Neutrophil (primary cell): ENCODE measurements at regions not wholly inside any gene's neighbourhood (a gene's known extent, or its start where the extent isn't known, plus 50 kb on each side); places are given as distances from the start of the nearest gene placed in this dataset.
A peak's percentile ranks its signal among the peaks of the same experiment; 100 is the strongest.

ENCODE experiments used
- H3K27ac ChIP-seq: fragments of 200-600 bp; sonication (generic); 2 replicates; pipeline ENCODE4 v1.5.1; 2016; ENCODE audit warnings: mild to moderate bottlenecking, moderate library complexity
- H3K27me3 ChIP-seq: fragments of 200-600 bp; sonication (generic); 2 replicates; pipeline ENCODE4 v1.6.0; 2016; ENCODE audit warnings: mild to moderate bottlenecking
- H3K36me3 ChIP-seq: fragments of 200-600 bp; sonication (generic); 2 replicates; pipeline ENCODE4 v1.5.1; 2017
- H3K4me1 ChIP-seq, 2 experiments: fragments of 200-600 bp in 1 of 2; sonication (generic) in 1 of 2; 1 replicate in 1 of 2; 2 replicates in 1 of 2; pipeline versions ENCODE4 v1.5.1 to v1.6.1; 2013 to 2016; ENCODE audit warnings: low read depth in 1 of 2, low read length in 1 of 2, mild to moderate bottlenecking in 1 of 2, moderate library complexity in 1 of 2; ENCODE audit not compliant: control insufficient read depth in 1 of 2, insufficient read depth in 1 of 2
- H3K4me3 ChIP-seq, 2 experiments: fragments of 200-600 bp in 1 of 2; sonication (generic) in 1 of 2; 1 replicate in 1 of 2; 2 replicates in 1 of 2; pipeline ENCODE4 v1.5.1; 2013 to 2016; ENCODE audit warnings: low read depth in 1 of 2, low read length in 1 of 2, mild to moderate bottlenecking in 1 of 2, moderate library complexity in 1 of 2
- H3K9me3 ChIP-seq: fragments of 200-600 bp; sonication (generic); 2 replicates; pipeline ENCODE4 v1.5.1; 2016
- TF ChIP-seq, protein P1 (sequence below): fragments of 200-600 bp; sonication (generic); IDR thresholded peaks from 2 replicates; pipeline ENCODE4 v1.5.1; 2016; ENCODE audit warnings: antibody characterized with exemption

DNA sequence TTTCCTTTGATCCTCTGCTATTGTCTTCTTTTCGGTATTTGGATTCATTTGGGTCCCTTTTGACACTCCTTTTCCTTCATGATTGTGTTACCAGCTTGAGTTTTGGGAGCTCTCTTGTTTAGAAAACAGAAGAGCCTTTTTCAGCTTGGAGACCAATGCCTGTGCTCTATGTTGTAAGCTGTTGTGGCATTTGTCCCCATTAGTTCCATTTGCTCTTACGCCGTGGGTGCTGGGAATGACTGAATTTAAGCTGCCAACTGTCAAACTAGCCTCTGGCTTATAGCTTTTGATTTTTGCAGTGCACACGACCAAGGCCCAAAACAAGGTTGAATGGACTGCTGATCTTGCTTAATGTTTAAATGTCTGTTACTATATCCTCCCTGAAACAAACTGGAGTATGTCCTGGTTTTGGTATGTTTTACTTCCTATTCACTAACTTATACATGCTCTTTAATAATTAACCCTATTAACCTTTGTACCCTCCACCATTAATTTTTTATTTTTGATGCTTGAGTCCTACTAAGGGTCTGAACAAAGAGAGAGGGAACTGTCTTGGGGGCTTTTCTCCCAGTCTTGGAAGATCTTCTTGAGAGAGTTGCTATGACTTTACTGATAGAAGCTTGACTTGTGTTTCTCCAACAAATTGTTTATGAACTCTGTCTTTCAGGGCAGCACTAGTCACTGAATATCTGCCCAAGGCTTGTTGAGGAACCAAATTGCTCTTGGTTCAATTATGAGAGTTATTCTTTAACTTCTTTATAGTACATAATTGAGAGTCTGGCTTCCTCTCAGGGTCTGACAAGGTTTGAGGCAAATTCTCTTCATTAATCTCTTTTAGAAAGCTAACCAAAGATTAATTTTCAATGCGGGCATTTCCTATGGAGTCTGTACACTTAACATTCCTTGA is 100.3 kb upstream of the SIRPG start:
- Histone ChIP-seq H3K9me3 (no peaks in the 10 kb centered on the region), H3K27ac (peak overlapping the region; percentile 74), H3K27me3 (no peaks in the 10 kb centered on the region), H3K4me3 (peak overlapping the region in 1 of 2 experiments; percentile 9), H3K4me1 (peaks cover 18 to 26% of the 10 kb centered on the region in 2 experiments), H3K36me3 (peaks cover 3% of the 10 kb centered on the region)
- TF ChIP-seq, protein P1, sequence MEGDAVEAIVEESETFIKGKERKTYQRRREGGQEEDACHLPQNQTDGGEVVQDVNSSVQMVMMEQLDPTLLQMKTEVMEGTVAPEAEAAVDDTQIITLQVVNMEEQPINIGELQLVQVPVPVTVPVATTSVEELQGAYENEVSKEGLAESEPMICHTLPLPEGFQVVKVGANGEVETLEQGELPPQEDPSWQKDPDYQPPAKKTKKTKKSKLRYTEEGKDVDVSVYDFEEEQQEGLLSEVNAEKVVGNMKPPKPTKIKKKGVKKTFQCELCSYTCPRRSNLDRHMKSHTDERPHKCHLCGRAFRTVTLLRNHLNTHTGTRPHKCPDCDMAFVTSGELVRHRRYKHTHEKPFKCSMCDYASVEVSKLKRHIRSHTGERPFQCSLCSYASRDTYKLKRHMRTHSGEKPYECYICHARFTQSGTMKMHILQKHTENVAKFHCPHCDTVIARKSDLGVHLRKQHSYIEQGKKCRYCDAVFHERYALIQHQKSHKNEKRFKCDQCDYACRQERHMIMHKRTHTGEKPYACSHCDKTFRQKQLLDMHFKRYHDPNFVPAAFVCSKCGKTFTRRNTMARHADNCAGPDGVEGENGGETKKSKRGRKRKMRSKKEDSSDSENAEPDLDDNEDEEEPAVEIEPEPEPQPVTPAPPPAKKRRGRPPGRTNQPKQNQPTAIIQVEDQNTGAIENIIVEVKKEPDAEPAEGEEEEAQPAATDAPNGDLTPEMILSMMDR, result no peak

DNA sequence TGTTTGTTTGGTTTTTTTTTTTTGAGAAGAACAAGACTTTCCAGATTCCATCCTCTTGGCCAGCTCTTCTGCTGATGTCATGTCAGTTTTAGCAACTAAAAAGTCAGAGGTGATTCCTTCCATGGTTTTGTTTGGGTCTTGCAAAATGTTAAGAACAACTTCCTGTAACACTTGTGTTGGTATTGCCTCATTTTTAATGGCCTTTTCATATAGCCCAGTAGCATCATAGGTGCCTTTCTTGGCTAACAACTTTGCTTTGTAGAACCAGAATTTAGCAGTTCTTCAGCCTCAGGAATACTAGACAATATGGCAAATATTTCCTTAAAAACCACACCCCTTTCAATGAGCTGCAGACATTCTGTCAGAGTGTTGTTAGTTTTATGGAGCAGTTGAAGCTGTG is 99.5 kb upstream of the SIRPG start:
- H3K9me3 ChIP-seq, result no peaks in the 10 kb centered on the region
- H3K27ac ChIP-seq, result peak overlapping the region; percentile 74
- peak overlapping the region in 1 of 2 experiments; percentile 9 for H3K4me3 ChIP-seq
- TF ChIP-seq, protein P1, result no peak
- H3K4me1 ChIP-seq, result peaks cover 18 to 26% of the 10 kb centered on the region in 2 experiments
- H3K27me3 ChIP-seq, result no peaks in the 10 kb centered on the region
- peaks cover 3% of the 10 kb centered on the region for H3K36me3 ChIP-seq

DNA sequence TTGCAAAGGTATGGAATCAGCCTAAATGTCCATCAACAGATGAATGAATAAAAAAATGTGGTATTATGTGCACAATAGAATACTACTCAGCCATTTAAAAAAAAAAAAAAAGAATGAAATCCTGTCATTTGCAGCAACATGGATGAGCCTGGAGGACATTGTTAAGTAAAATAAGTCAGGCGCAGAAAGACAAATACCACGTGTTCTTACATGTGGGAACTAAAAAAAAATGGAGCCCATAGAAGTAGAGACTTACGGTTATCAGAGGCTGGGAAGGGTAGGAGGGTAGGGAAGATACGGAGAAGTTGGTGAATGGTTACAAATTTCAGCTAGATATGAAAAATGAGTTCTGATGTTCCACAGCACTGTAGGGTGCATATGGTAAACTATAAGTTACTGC is 97.2 kb upstream of the SIRPG start:
- Histone ChIP-seq H3K4me3 (no peak overlapping the region), H3K9me3 (no peaks in the 10 kb centered on the region), H3K36me3 (no peaks in the 10 kb centered on the region), H3K27ac (no peak overlapping the region), H3K27me3 (no peaks in the 10 kb centered on the region), H3K4me1 (peaks cover 18 to 26% of the 10 kb centered on the region in 2 experiments)
- TF ChIP-seq, protein P1, result no peak

DNA sequence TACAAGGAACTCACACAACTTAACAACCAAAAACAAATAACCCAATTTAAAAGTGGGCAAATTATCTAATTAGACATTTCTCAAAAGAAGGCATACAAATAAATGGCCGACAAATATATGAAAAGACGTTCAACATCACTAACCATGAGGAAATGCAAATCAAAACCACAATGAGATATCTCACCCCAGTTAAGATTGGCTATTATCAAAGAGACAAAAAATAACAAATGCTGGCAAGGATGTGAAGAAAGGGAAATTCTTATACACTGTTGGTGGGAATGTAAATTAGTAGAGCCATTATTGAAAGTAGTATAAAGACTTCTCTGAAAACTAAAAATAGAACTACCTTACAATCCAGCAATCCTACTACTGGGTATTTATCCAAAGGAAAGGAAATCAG is 96.7 kb upstream of the SIRPG start:
- H3K4me1 ChIP-seq, result peaks cover 18 to 26% of the 10 kb centered on the region in 2 experiments
- no peaks in the 10 kb centered on the region for H3K9me3 ChIP-seq
- no peaks in the 10 kb centered on the region for H3K27me3 ChIP-seq
- no peaks in the 10 kb centered on the region for H3K36me3 ChIP-seq
- no peak overlapping the region for H3K4me3 ChIP-seq
- TF ChIP-seq, protein P1, result no peak
- H3K27ac ChIP-seq, result no peak overlapping the region

DNA sequence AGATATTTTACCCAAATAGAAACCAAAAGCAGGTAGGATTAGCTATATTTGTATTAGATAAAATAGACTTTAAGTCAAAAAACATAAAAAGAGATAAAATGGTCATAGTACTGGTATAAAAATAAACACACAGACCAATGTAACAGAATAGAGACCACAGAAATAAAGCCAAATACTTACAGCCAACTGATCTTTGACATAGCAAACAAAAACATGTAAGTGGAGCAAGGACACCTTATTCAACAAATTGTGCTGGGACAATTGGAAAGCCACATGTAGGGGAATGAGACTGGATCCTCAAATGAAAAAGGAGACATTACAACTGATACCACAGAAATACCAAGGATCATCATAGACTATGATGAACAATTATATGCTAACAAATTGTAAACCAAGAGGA is 94.5 kb upstream of the SIRPG start:
- H3K27ac ChIP-seq, result no peak overlapping the region
- no peaks in the 10 kb centered on the region for H3K27me3 ChIP-seq
- H3K4me1 ChIP-seq, result peaks cover 7 to 9% of the 10 kb centered on the region in 2 experiments
- no peaks in the 10 kb centered on the region for H3K9me3 ChIP-seq
- no peaks in the 10 kb centered on the region for H3K36me3 ChIP-seq
- no peak overlapping the region for H3K4me3 ChIP-seq
- TF ChIP-seq, protein P1, result no peak
